Glomerular visceral epithelial cell (primary cell): ENCODE measurements at regions not wholly inside any gene's neighbourhood (a gene's known extent, or its start where the extent isn't known, plus 50 kb on each side); places are given as distances from the start of the nearest gene placed in this dataset.

Experiments used
- DNase-seq: peaks from one replicate; pipeline ENCODE4 v3.0.0-alpha.2; 2016; ENCODE audit errors: extremely low spot score

DNA sequence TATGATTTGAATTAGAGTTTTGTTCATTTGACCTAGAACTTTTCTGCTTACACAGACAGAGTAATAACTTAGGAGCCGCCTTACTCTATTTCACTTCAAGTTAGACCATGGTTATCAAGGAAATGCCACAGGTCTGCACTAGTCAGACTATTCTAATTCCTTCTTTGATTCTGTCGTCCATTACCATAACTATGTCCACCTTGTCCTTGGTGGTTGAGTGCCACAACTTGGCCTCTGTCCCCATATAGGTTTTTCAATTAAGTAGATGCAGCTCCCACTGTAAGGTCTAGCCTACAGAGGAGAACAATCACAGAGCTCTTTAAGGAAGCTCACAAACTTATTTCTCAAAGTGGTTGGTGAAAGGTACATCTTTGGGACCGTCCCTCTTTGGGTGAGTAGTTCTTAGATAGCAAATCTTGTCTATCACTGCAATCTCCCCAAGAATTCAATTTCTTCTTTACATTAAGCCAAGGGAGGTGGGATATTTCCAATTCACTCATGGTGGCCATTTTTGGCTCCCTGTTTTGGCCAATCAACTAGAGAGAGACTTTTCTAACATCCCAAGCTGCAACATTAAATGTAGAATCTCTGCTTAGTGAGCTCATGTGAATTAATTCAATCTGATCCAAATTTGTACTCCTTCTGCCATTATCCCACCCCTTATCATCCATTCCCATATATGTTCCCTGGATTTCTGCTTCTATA, 434.6 kb downstream of the ADAMTS20 start:
- DNase-seq, result no peak

DNA sequence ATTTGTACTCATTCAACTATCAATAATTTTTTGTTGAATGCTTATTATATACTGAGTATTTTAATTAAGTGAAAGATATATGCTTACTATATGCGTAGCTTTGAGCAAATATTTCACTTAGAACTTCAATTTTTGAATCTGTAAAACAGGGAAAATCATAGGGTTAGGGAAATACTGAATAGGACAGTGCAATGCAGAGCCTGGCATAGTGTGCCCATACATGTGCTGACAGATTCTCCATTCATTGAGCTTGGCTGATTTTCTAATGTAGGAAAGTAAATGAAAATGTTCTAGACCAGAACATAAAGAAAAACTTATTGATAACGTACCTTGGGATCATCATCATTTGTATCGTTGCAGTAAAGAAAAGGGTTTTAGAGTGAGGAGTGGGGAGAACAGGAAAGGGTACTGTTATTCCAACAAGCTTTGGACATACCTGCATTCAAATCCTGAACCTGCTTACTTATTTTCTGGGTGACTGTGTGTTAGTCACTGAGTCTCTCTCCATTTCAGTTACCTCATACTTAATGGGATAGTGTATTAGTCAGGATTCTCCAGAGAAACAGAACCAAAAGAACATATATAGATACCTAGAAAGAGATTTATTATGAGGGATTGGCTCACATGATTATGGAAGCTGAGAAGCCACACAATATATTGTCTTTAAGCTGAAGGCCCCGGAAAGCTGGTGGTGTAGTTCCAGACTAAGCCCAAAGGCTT, 436.4 kb downstream of the ADAMTS20 start:
- no peak for DNase-seq

DNA sequence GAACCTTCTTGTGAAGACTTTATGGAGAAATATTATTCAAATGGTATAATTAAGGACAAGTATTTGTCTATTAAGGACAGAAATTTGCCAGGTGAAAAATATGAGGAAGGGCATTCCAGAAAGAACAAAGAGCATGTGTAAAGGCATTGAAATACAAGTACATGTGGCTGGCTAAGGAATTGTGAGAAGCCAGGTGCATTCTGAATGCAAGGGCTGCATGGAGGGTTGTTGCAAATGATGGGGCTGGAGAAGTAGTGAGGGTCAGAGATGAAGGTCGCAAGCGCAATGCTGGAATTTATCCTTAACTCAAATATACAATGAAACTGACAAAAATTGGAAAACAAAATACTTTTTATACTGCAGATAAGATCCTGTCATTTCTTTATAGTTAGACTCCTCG, 437.7 kb downstream of the ADAMTS20 start:
- DNase-seq, result no peak

DNA sequence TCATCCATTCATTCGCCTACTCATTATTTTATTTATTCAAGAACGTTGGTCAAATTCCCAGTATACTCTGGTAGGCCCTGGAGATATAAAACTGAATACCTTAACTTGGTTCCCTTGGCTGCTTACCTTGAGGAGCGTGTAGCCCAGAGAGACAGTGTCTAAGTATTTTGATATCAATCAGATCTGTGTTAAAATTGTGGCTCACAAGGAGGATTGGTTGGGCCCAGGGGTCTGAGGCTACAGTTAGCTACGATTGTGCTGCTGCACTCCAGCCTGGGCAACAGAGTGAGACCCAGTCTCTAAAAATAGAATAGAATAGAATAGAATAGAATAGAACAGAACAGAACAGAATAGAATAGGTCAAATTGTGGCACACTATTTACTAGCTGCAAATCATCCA, 438.4 kb downstream of the ADAMTS20 start:
- DNase-seq, result no peak

DNA sequence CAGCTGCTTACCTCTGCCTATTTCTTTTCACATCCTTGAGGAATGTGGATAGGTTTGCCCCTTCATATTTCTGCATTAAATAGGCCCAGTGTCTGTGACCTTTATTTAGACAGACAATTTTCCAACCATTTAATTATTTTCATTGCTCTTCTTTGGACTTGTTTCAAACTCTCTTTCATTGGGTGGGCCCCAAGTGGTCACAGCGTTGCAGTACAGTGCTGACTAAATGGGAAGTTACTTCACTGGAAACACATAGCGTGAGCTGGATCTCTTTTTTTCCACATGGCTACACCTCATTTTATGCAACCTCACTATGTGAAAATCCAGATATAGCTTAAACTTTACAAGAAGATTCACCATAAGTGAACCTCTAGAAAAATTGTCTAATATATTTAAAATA, 438.9 kb downstream of the ADAMTS20 start:
- peak; percentile 69 for DNase-seq

DNA sequence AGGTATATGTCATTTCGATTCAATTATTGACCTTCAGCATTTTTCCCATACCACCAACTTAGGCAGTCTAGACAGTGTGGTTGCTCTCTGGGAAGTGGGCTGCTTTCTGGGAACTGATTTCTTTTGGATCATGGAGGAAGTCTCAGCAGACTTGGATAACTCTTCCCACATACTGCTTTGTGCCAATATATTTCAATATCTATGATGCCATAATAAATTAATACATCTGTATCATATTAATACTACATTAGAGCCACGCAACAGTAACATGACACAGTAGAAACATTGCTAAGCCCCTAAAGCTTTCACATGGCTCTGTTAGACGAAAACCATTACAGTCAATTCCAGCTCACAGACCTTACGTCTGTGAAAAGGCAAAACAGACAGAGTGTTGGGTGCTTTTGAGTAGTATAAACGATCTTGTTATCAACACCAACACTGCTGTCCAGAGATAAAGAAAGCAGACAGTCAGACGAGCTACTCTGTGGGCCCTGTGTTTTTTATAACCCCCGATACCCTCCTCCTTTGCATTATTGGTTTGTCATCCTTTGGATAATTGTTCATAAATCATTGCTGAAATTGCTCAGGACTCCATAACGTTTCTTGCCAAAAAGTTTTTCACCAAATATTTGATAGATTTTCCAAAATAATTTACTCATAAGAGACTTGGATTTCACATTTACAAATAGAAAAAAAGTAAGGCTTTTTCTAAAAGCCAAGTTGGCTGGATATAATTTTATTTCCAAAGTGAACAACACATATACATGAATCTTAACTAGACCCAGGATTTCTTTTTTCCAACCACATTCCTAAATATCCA, 439.7 kb downstream of the ADAMTS20 start:
- DNase-seq, result no peak

DNA sequence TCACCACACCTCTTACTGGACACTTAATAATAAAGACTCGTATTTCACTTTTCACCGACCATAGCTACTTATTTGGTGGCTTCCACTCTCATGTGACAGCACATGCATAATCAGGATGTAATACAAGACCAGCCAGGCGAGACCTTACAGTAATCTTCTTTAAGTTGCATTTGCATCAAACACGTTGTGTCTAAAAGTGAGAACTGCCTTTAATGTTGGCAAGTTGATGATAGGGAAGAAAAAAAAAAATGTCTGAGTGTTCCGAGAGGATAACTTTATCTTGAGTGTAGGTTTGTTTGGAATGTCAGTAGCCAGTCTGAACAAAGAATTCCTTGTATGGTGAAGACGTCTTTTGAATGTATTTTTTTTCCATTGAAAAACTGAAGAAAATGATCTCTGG, 440.4 kb downstream of the ADAMTS20 start:
- peak; percentile 19 for DNase-seq

DNA sequence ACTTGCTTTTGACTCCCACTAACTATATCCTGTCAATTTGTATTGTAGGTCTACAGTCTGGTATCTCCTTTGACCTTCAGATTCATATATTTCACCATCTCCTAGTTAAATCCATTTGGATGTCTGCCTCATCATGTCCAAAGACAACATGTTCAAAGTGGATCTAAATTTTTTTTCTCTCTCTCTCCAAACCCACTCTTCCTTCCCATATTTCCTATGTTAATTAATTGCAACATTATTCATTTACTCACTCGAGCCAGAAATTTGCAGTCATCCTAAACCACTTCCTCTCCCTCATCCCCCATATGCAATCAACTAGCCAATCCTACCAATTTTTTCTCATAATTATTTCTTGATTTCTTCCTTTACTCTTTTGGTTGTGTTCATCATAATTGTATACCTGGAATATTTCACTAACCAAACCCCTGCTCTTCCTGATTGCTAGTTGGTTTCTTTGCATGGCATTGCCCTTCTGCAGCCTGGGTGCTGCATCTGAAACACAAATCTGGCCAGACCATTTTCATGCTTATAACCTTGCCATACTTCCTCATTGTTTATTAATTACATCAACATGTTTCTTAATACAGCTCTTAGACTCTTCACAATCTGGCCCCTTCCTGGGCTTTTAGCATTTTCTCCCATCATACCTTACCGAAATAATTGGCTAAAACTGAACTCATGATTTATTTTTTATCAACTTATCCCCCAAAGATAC, 442.2 kb downstream of the ADAMTS20 start:
- no peak for DNase-seq

DNA sequence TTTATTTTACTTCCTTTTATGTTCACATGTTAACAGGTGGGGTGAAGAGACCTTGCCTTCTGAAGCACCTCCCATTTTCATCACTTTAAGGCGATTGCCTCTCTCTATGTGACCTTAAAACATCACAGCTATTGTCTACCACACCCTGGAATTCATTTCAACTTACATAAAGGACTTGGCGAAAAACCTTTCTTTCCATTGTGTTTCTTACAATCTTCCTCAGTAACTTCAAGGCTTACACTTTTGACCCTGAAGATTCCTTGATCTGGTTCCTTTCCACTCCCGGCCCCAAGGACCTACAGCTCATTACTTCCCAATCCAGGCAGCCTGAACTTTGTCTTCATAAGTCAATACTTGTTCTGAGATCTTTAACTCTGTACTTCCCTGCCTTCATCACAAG, 443.3 kb downstream of the ADAMTS20 start:
- DNase-seq, result no peak

DNA sequence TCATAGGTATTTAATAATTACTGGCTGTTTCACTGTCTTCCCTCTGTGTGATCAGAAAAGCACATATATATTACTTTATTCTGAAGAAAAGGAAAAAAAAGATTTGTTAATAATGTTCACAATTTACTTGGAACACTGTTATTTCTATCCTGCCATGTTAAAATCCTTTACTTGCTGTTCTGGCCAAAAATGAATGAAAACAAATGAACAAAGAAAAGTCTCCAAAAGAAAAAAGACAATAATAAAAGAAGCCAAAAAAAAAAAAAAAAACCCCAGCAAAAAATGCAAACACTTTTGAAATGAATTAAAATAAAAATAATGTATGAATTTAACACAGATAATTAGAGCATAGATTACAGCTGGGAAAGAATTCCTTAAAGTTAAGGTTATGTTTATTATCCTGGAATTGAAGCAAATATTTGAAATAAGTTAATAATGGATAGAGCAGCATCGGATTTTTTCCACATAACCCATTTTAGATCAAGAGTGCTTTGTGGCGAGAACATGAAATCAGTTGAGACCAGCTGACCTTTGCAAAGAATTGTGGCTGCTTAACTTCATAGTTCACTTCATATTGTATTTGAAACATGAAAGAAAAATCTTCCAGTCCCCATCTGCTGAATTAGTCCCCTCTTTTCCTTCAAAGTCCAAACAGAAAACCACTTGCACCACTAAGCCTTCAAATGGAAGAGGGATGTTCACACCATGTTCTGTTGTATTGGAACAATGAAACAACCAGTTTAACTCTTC, 444.8 kb downstream of the ADAMTS20 start:
- DNase-seq, result no peak

DNA sequence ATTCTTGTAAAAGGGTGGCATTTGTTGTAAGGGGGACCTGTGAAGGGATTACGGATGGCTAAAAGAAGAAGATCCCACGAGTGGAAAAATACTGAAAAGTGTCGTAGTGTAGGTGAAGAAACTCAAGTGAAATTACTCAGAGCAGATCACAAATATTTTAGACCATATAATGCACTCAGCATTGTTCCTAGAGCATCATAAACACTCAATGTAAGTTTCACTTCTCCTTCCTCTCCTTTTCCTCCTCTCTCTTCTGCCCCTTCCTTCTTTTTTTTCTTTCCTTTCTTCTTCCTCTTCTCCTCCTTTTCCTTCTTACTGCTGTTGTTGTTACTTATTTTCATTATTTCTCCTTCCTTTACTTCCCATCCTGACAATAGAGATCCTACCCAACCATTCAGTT, 445.6 kb downstream of the ADAMTS20 start:
- DNase-seq, result no peak

DNA sequence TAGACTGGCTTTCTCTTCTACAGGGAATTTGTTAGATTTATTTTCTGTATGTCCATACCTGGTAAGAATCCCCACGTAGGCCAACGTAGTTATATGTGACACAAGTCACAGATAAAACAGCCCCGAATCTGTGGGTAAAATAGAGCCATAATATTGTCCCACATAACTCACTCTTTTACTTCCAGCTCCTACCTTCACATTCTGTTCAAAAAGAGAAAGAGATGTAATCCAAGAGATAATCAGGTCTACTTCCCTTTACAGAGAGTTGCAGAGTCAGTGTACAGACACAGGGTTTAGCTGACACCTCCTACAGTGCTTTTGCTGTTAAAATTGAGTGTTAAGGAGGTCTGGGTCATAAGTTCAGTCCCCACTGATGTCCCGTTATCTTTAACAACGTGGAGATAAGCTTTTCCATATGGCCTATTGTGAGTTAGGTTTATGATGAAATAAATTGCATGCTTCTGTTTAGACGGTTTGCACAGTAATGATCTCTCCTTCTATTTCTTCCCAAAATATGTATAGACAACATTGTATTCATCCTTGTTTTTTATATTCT, 446.5 kb downstream of the ADAMTS20 start:
- DNase-seq, result no peak

DNA sequence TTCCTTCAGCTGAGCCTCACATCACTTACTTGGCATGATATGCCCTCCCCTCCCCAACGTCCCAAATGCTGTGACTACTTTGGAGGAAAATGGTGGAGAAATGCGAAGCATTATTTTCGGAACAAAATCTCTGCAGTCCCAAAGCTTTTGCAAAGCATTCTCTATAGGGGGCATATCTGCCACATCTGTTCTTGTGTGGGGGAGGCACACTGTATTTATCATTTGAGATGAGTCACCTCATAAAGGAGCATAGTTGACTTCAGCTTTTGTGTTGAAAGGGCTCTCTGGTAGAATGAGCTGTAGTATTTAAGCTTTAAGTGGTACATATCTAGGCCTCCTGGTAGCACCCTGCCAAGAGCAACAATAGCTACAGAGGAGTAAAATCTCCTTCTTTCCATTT, 447.5 kb downstream of the ADAMTS20 start:
- DNase-seq, result peak; percentile 9

DNA sequence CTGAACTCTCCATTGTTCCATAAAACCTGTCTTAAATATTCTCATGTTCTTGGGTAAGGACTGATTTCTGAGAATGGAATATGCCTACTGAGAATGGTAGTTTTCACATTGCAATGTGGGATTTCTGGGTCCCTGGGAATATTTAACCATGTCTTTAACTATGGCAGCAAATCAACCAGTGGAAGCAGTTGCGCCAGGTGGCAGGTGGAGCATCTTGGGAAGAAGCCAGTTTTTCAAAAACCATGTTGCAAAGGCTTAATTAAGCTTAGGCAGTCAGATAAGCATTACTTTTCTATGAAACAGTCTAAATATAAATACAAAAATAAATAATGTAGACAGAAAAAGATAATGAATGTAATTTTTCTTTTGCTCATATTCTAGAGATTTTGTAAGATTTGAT, 448.1 kb downstream of the ADAMTS20 start:
- DNase-seq, result no peak

DNA sequence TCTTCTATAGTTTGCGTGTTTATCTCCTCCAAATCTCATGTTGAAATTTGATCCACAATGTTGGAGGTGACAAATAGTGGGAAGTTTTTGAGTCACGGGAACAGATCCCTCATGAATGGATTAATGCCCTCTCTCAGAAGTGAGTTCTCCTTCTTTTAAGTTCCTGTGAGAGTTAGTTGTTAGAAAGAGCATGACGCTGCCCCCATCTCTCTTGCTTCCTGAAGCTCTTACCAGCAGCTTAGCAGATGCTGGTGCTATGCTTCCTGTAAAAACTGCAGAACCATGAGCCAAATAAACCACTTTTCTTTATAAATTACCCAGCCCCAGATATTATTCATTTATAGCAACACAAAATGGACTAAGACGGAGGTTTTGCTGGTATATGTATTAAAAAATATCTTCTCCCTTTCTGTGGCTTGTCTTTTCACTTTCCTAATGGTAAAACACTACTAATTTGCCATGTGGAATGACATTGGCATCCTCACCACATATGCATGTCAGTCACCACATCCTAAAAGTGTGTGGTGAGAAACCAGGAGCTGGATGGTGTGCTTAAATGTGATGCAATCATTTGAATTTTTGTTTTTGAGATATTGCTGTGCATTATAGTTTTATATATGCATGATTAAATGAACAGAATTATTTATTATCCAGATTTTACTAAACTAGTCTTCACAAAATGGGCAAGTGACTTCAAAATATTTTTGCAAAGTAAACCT, 449.3 kb downstream of the ADAMTS20 start:
- peak; percentile 24 for DNase-seq

DNA sequence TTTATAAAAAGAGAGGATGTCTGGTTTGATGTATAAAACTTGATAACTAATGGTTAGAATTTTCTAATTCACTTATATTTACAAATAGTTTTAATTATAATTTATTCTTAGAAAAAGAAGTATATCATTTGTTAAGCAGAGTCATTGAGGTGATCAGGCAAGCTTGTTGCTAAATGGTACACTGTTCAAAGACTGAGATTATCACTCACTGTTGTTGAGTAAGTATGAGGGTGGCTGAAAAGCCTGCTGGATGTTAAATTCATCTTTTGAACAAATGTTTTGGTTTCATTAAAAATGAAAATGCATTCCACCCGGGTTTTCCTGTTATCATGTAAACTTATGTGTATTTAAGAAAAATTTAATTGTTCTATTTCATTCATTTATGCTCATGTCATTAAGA, 451.8 kb downstream of the ADAMTS20 start:
- no peak for DNase-seq

DNA sequence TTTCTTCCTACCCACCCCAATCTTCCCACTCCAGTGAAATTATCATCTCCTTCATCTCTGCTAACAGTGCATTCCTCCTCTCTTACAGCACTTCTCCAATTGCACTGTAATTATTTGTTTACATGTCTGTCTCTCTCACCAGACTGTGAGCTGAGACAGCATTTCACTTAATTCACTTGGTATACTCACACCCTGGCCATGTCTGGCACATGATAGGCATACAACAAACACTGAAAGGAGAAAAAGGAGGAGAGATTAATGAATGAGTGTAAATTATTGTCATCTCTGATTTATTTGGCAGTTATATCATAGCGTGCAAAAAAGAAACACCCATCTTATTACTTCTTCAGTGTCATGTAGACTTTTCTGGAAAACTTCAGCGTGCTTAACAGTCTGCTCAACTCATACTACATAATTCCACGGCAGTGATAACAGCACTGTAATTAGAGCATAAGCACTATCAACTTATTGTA, 452.3 kb downstream of the ADAMTS20 start:
- DNase-seq, result no peak

DNA sequence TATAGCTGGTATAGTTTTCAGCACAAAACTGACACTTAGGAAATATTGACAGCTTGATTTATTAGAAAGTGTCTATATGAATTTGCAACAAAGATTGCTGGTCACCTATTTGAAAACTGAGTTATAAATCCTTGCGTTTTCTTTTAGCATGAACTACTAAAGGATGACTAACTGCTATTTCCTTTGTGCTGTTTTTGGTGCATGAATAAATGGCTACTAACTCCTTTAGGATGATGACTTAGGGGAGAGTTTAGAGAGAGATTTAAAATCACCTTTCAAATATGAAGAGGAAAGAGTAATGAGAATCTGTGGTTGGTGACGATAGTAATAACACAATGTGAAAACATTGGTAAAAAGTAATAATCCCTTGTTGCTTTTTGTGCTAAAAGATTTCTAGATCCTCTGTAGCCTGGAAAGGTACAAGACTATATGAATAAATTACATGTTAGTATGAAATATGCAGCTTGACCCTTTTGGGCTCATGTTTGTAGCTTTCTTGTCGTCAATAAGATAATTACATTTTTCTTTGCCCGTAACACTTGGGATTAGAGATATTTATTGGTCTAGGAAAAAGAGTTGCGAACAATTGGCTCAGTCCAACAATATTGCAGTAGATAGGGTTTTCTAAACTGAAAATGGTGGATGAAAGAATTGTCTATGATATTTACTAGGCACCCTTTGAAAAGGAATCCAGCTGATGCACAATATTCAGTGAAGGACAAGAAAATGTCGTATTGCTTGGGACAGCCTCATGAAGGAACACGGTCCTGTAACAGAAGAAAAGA, 453.0 kb downstream of the ADAMTS20 start:
- no peak for DNase-seq

DNA sequence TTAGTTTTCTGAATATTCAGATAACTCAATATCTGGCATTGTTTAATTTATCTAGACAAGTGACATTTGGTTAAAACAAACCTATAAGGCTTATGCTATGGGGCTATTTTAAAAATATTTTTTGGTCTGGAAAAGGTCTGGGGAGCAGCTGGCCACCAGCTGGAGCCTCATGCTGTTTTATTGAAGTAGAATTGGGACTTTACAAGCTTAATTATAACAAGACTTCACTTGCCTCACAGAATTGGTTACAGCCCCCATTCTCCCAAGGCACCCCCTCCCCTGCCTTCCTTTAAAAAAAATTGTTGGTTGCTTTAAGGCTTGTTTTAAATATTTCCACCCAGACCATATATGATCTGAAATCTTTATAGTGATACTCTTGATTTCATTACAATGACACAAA, 453.9 kb downstream of the ADAMTS20 start:
- no peak for DNase-seq
